HK-2 (cell line): ENCODE measurements at regions not wholly inside any gene's neighbourhood (a gene's known extent, or its start where the extent isn't known, plus 50 kb on each side); places are given as distances from the start of the nearest gene placed in this dataset.

ENCODE experiments used
- DNase-seq: peaks from one replicate; pipeline ENCODE4 v3.0.0-alpha.2; 2018; ENCODE audit not compliant: unreplicated experiment

DNA sequence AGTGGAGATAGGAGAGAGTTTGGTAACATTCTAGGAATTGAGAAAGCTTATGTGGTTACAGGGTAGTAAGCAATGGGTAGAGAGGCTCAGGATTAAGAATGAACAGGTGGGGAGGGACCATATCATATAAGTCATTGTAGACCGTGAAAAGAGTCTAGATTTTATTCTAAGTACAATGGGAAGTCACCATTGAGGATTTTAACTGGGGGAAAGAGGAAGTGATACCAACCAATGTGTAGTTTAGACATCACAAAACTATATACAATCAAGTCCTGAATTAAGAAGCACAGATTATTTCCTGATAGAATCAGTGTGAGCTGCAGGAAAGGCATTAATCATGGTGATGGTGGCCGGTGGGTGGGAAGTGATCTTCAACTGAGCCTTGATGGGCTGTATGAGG, 178.3 kb upstream of the ZIC3 start:
- no peak for DNase-seq

- no peak for DNase-seq
Measured at GRCh38 chrX:137366018-137366633, 199.8 kb upstream of the ZIC3 start.

DNA sequence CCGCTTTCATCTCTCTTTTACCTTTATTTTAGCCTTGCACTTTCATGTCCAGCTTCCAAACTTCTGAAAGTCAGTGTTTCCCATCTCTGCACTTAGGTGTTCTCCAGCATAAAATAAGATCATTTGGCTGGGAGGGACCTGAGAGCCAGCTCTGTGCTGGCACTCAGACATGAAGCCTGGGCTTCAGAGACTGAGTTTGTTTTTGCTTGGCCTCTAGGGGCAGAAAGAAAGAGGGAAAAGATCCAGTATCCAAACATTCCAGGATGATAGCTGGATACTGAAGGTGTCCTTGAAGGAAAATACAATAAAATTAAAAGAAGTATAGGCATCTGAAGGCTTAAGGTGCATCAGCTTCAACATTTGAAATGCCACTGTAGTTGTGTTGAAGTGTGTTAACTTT, 202.4 kb upstream of the ZIC3 start:
- no peak for DNase-seq

DNA sequence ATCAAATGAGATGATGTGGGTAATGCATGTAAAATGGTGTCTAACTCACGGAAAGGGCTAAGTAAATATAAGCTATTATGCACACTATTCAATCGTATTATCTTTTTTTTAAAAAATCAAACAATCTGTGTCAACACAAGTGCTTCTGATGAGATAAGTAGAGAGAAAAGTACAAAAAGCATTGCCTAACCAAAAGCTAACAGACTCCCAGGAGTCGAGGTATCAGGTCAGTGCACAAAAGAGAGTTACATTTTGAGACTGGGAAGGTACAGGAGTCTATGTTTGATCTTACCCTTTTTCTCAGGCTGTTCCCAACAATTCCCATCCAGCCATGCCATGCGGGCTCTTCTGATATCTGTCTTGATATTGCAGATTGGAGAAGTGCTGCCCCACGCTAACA, 203.3 kb upstream of the ZIC3 start:
- no peak for DNase-seq

DNA sequence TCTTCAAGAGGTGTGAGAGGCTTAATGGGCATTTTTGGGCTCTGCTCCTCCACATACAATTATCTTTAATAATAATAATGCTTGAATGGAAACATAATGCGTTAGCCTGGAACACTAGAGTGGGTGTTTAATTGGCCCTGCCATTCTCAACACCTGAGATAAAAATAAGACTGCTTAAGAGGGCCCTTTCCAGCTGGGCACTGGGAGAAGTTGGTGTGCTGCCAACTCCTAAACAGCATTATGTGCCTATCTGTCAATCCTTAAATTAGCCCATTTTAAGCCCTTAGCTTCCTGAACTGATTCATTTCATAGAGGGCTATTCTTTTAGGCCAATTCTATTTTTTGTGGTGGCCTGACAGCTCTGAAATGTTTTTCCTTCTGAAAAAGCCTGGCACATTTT, 211.1 kb upstream of the ZIC3 start:
- no peak for DNase-seq

DNA sequence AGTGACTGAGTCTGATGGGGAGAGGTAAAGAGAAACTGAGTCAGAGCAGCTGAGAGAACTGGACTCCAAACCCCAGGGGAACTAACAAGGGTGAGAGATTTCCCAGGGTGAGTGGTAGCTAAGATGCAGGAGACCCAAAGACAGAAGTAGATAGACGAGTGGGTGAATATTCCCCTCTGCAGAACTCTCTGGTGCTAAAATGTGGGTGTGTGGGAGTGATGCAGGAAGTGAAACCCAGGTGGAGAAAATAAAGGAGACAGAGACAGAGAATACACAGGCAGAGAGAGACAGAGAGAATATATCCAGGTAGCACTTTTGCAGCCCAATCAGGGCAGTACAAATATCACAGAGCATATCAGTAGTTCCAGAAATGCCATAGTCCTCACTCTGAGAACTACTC, 212.5 kb upstream of the ZIC3 start:
- no peak for DNase-seq

- DNase-seq: no peak
Measured at GRCh38 chrX:137352101-137352660, 213.7 kb upstream of the ZIC3 start.

DNA sequence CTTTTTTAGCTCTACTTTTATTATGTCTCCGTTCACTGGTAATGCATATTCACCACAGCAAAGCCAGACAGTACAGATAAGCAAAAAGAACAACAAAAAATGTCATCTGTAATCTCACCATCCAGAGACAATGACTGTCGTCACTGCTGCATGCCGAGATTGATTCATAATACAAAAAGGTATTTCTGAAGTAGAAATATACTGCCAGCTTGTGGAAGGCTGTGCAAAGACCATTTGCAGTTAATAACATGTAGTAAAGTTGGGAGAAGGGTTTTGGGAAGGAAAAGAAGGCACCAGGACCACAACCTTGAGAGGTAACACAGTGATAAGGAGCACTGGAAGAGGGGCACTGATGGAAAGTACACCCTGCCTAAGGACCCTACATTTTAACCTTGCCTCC, 223.0 kb upstream of the ZIC3 start:
- no peak for DNase-seq

DNA sequence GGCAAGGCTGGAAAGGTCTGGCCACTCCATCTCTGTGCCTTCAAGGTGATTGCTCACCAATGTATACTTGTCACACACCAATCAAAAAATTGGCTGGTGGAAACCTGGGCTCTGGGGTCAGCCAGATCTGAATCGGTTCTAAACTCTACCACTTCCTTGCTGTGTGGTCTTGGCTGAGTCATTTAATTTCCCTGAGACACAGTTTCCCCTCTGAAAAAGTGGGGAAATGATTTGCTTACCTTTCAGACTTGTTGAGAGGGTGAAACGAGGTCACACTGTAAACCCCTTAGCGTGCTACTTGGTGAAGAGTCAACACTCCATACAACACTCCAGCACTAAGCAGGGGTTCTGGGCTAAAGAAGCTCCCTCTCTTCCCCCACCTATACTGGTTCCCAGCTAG, 252.3 kb upstream of the ZIC3 start:
- no peak for DNase-seq

DNA sequence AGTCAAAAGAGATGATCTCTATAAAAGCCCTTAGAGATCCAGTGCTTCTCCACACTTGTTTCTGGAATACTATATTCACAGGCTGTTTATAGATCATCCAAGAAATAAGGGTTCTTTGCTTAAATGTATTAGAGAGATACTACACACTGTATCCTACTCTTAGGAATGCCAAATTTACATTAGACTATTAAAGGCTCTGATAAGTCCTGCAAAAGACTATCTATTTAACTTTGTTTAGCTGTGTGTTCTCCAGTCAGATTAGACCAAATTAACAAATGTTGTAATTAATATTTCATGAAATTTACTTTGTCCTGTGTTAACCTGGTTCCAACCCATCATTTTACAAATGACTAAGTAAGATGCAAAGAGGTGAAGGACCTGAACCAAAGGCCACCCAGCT, 260.5 kb upstream of the ZIC3 start:
- no peak for DNase-seq

DNA sequence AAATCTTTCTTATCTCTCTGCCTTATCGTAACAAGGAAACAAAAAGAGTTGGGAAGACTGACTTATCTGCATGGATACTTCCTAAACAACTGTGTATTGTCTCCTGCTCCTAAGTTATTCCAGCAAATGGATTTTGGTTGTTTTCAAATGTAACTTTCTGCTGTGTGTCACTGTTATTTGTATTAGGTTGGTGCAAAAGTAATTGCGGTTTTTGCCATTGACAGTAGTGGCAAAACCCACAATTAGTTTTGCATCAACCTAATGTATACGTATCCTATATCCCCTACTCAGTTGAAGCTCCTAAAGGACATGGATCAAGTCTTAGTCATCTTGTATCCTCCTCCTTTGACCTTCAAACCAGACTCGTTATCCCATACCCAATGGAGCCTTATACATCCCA, 263.4 kb upstream of the GPR101 start:
- no peak for DNase-seq

- no peak for DNase-seq
Measured at GRCh38 chrX:137290011-137290410, 256.2 kb upstream of the GPR101 start.

DNA sequence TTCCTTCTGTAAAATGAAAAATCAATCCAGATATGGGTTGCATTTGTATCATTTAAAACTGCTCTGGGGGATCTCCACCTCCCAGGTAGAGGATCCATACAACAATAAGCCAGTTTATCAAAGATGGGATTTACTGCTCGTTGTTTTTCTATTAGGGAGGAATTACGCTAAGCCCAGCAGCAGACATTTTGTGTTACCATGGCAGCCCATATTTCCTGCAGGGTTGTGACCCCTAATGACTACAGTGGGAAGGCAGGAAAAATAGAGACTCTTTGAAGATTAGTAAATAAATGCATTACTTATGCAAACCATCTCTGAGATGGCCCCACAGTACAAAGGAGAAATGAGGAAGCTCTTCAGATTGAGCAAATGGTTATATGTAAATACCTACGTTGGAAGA, 253.4 kb upstream of the GPR101 start:
- DNase-seq: no peak

- no peak for DNase-seq
Measured at GRCh38 chrX:137286423-137286822, 252.6 kb upstream of the GPR101 start.

DNA sequence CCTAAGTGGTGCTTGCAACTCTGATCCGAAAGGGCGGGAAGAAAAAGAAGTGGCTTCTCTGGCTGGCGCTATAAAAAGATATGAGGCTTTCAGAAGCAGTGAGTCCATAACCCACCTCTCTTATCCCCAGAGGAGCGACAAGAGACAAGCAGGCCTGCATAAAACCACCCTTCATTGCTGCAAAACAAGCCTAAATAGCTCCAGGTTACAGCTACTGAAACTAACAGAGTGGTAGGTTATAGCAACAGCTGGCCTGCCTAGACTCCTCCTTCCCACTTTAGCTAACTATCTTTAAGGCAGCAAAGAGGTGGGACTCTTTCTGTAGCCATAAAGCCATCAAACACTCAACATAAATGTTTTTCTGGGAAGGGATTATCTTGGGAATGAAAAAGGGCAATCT, 245.0 kb upstream of the GPR101 start:
- no peak for DNase-seq

GRCh38 chrX:137263374-137263773, 229.6 kb upstream of the GPR101 start:
- DNase-seq: no peak

DNA sequence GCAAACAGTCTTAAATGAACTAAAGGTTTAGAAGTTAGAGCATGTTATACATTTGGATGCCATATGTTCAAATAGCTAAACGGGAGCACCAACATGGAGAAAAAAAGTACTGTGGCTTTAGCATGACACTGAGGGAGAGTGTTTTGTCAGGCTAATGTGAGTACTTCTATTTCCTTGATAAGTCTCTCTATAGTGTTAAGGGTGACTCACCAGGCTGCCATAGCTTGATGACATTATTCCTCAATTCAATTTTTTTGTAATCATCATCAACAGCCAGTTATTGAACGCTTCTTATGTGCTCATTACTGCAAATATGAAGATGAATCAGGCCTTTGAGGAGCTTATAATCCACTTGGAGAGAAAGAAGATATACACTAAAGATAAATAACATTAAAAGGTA, 211.4 kb upstream of the GPR101 start:
- DNase-seq: no peak

- DNase-seq: no peak
Measured at GRCh38 chrX:137236837-137237236, 203.0 kb upstream of the GPR101 start.

DNA sequence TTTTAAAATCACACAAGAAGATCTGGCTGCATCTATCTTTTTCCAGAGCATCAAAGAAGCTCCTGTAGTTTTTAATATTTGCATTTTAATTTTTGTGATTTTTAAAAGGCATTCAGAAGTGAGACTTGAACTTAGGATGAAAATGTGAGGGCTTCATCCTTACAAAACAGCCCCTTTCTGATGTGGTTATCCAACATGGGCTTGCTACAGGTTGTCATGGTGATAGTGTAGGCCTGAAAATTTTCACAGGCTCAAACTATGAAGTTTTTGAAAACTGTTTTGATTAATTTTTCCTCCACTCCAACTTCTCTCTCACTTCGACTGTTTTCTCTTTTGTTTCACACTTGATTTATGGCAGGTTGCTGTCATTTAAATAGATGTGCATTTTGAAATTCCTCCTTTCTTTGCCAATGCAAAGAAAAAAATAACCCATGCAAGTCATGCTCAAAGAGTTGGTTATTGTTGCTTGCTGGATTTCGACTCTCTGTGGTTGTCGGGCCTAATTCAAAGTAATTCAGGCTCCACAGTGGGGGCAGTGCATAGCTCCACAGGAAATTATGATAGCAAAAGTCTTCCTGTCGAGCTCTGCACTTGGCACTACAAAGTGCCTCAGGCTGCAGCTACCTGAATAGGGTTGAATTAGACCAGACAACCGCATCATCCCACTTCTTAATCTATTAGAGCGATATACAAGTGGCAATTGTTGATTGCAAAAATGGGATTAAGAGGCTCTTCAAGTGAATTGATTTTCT, 201.0 kb upstream of the GPR101 start:
- DNase-seq: no peak

- no peak for DNase-seq
Measured at GRCh38 chrX:137233478-137233877, 199.7 kb upstream of the GPR101 start.

GRCh38 chrX:137227151-137227550, 193.4 kb upstream of the GPR101 start:
- no peak for DNase-seq

- no peak for DNase-seq
Measured at GRCh38 chrX:137215467-137215866, 181.7 kb upstream of the GPR101 start.

- DNase-seq: no peak
Measured at GRCh38 chrX:137212078-137212632, 178.4 kb upstream of the GPR101 start.
